H9 (cell line): ENCODE measurements at regions not wholly inside any gene's neighbourhood (a gene's known extent, or its start where the extent isn't known, plus 50 kb on each side); places are given as distances from the start of the nearest gene placed in this dataset.

Experiments used
- DNase-seq: peaks from one replicate; pipeline ENCODE4 v3.0.0-alpha.2; 2017
- H2AFZ ChIP-seq: one replicate; pipeline ENCODE4 v1.6.1; 2013; ENCODE audit warnings: mild to moderate bottlenecking, low read length, control low read depth, moderate library complexity
- H2AK5ac ChIP-seq: 2 replicates; pipeline ENCODE4 v1.6.1; 2013; ENCODE audit warnings: low read length, control low read depth, mixed read lengths; ENCODE audit not compliant: insufficient read length
- H2BK120ac ChIP-seq: one replicate; pipeline ENCODE4 v1.6.1; 2013; ENCODE audit warnings: low read depth, mild to moderate bottlenecking, low read length, control low read depth, inconsistent platforms; ENCODE audit not compliant: poor library complexity, severe bottlenecking
- H2BK12ac ChIP-seq: 2 replicates; pipeline ENCODE4 v1.6.1; 2013; ENCODE audit warnings: low read length, control low read depth, mixed read lengths, low read depth; ENCODE audit not compliant: insufficient read length
- H2BK15ac ChIP-seq: 2 replicates; pipeline ENCODE4 v1.6.1; 2013; ENCODE audit warnings: low read depth, low read length, control low read depth
- H2BK20ac ChIP-seq: one replicate; pipeline ENCODE4 v1.6.1; 2013; ENCODE audit warnings: low read depth, mild to moderate bottlenecking, low read length, control low read depth, inconsistent platforms; ENCODE audit not compliant: poor library complexity, severe bottlenecking
- H2BK5ac ChIP-seq: 2 replicates; pipeline ENCODE4 v1.6.1; 2013; ENCODE audit warnings: low read length, control low read depth, mixed read lengths; ENCODE audit not compliant: insufficient read length
- H3K14ac ChIP-seq: 2 replicates; pipeline ENCODE4 v1.6.1; 2013; ENCODE audit warnings: low read length, control low read depth; ENCODE audit not compliant: insufficient read depth
- H3K18ac ChIP-seq: 2 replicates; pipeline ENCODE4 v1.6.1; 2013; ENCODE audit warnings: low read depth, mild to moderate bottlenecking, mixed read lengths, low read length, control low read depth; ENCODE audit not compliant: insufficient read length
- H3K23ac ChIP-seq: 2 replicates; pipeline ENCODE4 v1.6.1; 2013; ENCODE audit warnings: low read length, control low read depth, mixed read lengths, low read depth; ENCODE audit not compliant: insufficient read length
- H3K23me2 ChIP-seq: 2 replicates; pipeline ENCODE4 v1.6.1; 2013; ENCODE audit warnings: low read depth, mild to moderate bottlenecking, mixed read lengths, low read length, control low read depth; ENCODE audit not compliant: insufficient read length, poor library complexity, severe bottlenecking
- H3K27ac ChIP-seq: 2 replicates; pipeline ENCODE4 v1.5.1; 2013; ENCODE audit warnings: low read length, control low read depth, mixed read lengths, low read depth; ENCODE audit not compliant: insufficient read length
- H3K27me3 ChIP-seq: 2 replicates; pipeline ENCODE4 v1.6.1; 2013; ENCODE audit warnings: low read length, control low read depth, inconsistent platforms; ENCODE audit not compliant: insufficient read depth
- H3K4ac ChIP-seq: 2 replicates; pipeline ENCODE4 v1.6.1; 2013; ENCODE audit warnings: low read depth, mild to moderate bottlenecking, control low read depth, inconsistent platforms, low read length, moderate library complexity
- H3K4me1 ChIP-seq: 2 replicates; pipeline ENCODE4 v1.6.1; 2013; ENCODE audit warnings: low read length, control low read depth, inconsistent platforms; ENCODE audit not compliant: insufficient read depth
- H3K4me2 ChIP-seq: 2 replicates; pipeline ENCODE4 v1.6.1; 2013; ENCODE audit warnings: low read length, control low read depth, mixed read lengths; ENCODE audit not compliant: insufficient read length, insufficient read depth
- H3K56ac ChIP-seq: 2 replicates; pipeline ENCODE4 v1.6.1; 2013; ENCODE audit warnings: low read depth, mild to moderate bottlenecking, mixed read lengths, low read length, control low read depth; ENCODE audit not compliant: insufficient read length
- H3K79me1 ChIP-seq: 2 replicates; pipeline ENCODE4 v1.6.1; 2013; ENCODE audit warnings: low read depth, mild to moderate bottlenecking, moderate library complexity, low read length, control low read depth, inconsistent platforms; ENCODE audit not compliant: insufficient read depth, poor library complexity, severe bottlenecking
- H3K79me2 ChIP-seq: 2 replicates; pipeline ENCODE4 v1.6.1; 2013; ENCODE audit warnings: low read length, control low read depth, inconsistent platforms; ENCODE audit not compliant: insufficient read depth
- H3K9ac ChIP-seq: 2 replicates; pipeline ENCODE4 v1.6.1; 2013; ENCODE audit warnings: low read length, control low read depth, mixed read lengths; ENCODE audit not compliant: insufficient read length; ENCODE audit errors: extremely low read depth
- H3K9me3 ChIP-seq: one replicate; pipeline ENCODE4 v1.6.1; 2013; ENCODE audit warnings: low read depth, low read length, inconsistent platforms; ENCODE audit not compliant: control insufficient read depth
- H3T11ph ChIP-seq: one replicate; pipeline ENCODE4 v1.6.1; 2013; ENCODE audit warnings: mild to moderate bottlenecking, low read length, control low read depth, inconsistent platforms
- H4K20me1 ChIP-seq: one replicate; pipeline ENCODE4 v1.6.1; 2013; ENCODE audit not compliant: control insufficient read depth, insufficient read length, insufficient read depth
- H4K5ac ChIP-seq: 2 replicates; pipeline ENCODE4 v1.6.1; 2013; ENCODE audit warnings: low read depth, mild to moderate bottlenecking, mixed read lengths, low read length, control low read depth; ENCODE audit not compliant: insufficient read length
- H4K8ac ChIP-seq: replicated peaks from 2 replicates; pipeline ENCODE4 v1.6.1; 2013; ENCODE audit warnings: low read length, control low read depth, mixed read lengths, low read depth; ENCODE audit not compliant: insufficient read length
- H4K91ac ChIP-seq: 2 replicates; pipeline ENCODE4 v1.6.1; 2013; ENCODE audit warnings: low read depth, mild to moderate bottlenecking, moderate library complexity, mixed read lengths, low read length, control low read depth; ENCODE audit not compliant: insufficient read length
- H3K27ac Mint-ChIP-seq, 3 experiments: 2 replicates in 2 of 3; 3 replicates in 1 of 3; pipeline ENCODE4 v1.8.0; 2020 to 2021; ENCODE audit warnings: mixed read lengths in 3 of 3, mild to moderate bottlenecking in 1 of 3, moderate library complexity in 1 of 3
- H3K27me3 Mint-ChIP-seq: 2 replicates; pipeline ENCODE4 v1.8.0; 2021; ENCODE audit warnings: low read depth, mild to moderate bottlenecking, moderate library complexity, mixed read lengths
- H3K36me3 Mint-ChIP-seq, 3 experiments: 2 replicates in 2 of 3; 3 replicates in 1 of 3; pipeline ENCODE4 v1.8.0; 2020 to 2021; ENCODE audit warnings: low read depth in 3 of 3, mixed read lengths in 3 of 3; ENCODE audit not compliant: insufficient read depth in 1 of 3
- H3K4me1 Mint-ChIP-seq, 2 experiments: 2 replicates each; pipeline ENCODE4 v1.8.0; 2020; ENCODE audit warnings: mixed read lengths in 2 of 2
- H3K4me3 Mint-ChIP-seq, 2 experiments: 2 replicates in 1 of 2; 3 replicates in 1 of 2; pipeline ENCODE4 v1.8.0; 2020 to 2021; ENCODE audit warnings: mild to moderate bottlenecking in 2 of 2, mixed read lengths in 2 of 2, moderate library complexity in 1 of 2
- H3K9me3 Mint-ChIP-seq, 2 experiments: 2 replicates in 1 of 2; 3 replicates in 1 of 2; pipeline ENCODE4 v1.8.0; 2020; ENCODE audit warnings: mild to moderate bottlenecking in 2 of 2, mixed read lengths in 2 of 2, moderate library complexity in 1 of 2
- WGBS: extraction: QIAGEN DNeasy Blood & Tissue Kit; methylation state at CpG from one replicate; pipeline ENCODE4 v1.1.7; 2013; ENCODE audit warnings: missing lambda C conversion rate, low lambda C conversion rate, mixed read lengths; ENCODE audit not compliant: insufficient read length; ENCODE audit errors: extremely low coverage; 5-methylcytosine and 5-hydroxymethylcytosine counted together
- TF ChIP-seq, protein P1 (sequence below): fragments of 200-600 bp; sonication (generic); conservative IDR thresholded peaks from 3 replicates; pipeline ENCODE4 v1.8.0; 2021; ENCODE audit warnings: antibody characterized with exemption, mild to moderate bottlenecking

DNA sequence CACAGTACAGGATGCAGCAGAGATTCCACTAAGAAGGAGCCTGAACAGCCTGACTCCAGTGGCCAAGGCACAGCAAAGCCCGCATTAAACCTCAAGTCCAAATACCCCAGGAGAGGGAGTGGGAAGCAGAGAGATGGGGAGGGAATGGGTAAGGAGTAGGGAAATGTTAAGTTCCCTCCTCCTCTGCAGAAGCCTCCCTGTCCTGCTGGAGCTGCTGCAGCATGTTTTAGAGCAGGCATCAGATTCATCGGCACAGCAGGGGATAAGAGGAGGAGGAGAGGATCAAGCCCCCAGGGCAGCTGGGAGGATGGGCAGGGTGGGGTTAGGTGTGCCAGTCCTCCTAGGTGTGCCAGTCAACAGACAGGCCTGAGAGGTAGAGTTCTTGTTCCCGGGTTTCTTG lies 709.7 kb downstream of the PTPRU start:
- H2BK12ac ChIP-seq, result no peak overlapping the region
- WGBS, result no CpG with 5 or more reads among the region's 3 CpGs
- 0 out of 7 replicates have a peak overlapping the region, but pooled peaks of 1 of the 3 experiments have one; percentile 19 for H3K27ac Mint-ChIP-seq

More for the DNA sequence above, 709.7 kb downstream of the PTPRU start:
- H4K5ac ChIP-seq, result no peak overlapping the region
- no peak overlapping the region for H3K23ac ChIP-seq
- H2BK120ac ChIP-seq, result no peak overlapping the region
- no peak overlapping the region for H2AFZ ChIP-seq
- TF ChIP-seq, protein P1, sequence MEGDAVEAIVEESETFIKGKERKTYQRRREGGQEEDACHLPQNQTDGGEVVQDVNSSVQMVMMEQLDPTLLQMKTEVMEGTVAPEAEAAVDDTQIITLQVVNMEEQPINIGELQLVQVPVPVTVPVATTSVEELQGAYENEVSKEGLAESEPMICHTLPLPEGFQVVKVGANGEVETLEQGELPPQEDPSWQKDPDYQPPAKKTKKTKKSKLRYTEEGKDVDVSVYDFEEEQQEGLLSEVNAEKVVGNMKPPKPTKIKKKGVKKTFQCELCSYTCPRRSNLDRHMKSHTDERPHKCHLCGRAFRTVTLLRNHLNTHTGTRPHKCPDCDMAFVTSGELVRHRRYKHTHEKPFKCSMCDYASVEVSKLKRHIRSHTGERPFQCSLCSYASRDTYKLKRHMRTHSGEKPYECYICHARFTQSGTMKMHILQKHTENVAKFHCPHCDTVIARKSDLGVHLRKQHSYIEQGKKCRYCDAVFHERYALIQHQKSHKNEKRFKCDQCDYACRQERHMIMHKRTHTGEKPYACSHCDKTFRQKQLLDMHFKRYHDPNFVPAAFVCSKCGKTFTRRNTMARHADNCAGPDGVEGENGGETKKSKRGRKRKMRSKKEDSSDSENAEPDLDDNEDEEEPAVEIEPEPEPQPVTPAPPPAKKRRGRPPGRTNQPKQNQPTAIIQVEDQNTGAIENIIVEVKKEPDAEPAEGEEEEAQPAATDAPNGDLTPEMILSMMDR, result no peak
- H3K4me3 Mint-ChIP-seq, result no peak overlapping the region
- H3K27me3 ChIP-seq, result no peaks in the 10 kb centered on the region
- H4K20me1 ChIP-seq, result no peaks in the 10 kb centered on the region
- no peaks in the 10 kb centered on the region for H3K79me1 ChIP-seq
- H3K9me3 ChIP-seq, result no peaks in the 10 kb centered on the region
- H3K23me2 ChIP-seq, result no peaks in the 10 kb centered on the region
- H3K79me2 ChIP-seq, result no peaks in the 10 kb centered on the region
- H2BK5ac ChIP-seq, result no peak overlapping the region
- H3K9me3 Mint-ChIP-seq, result no peaks in the 10 kb centered on the region
- no peak overlapping the region for H3K18ac ChIP-seq
- peaks cover 4% of the 10 kb centered on the region for H3K27me3 Mint-ChIP-seq
- DNase-seq, result no peak
- no peak overlapping the region for H3K9ac ChIP-seq
- no peak overlapping the region for H3K14ac ChIP-seq
- peaks cover 8% of the 10 kb centered on the region; the same call in 1 of the 2 replicates for H3K4me1 ChIP-seq
- H3K4ac ChIP-seq, result no peak overlapping the region
- H3T11ph ChIP-seq, result no peak overlapping the region
- no peak overlapping the region for H2BK20ac ChIP-seq
- H3K56ac ChIP-seq, result no peak overlapping the region
- H2AK5ac ChIP-seq, result no peak overlapping the region
- no peak overlapping the region for H4K8ac ChIP-seq
- H3K36me3 Mint-ChIP-seq, result no peaks in the 10 kb centered on the region
- H3K27ac ChIP-seq, result no peak overlapping the region
- no peak overlapping the region for H3K4me2 ChIP-seq
- H3K4me1 Mint-ChIP-seq, result peaks cover 28 to 34% of the 10 kb centered on the region in 2 experiments
- H4K91ac ChIP-seq, result no peak overlapping the region
- no peak overlapping the region for H2BK15ac ChIP-seq
